GM21526 (cell line): ENCODE measurements at regions not wholly inside any gene's neighbourhood (a gene's known extent, or its start where the extent isn't known, plus 50 kb on each side); places are given as distances from the start of the nearest gene placed in this dataset.

Experiments
- ATAC-seq: cut with Tn5 transposase; IDR thresholded peaks from one replicate; pipeline ENCODE4 v1.9.1; 2021; ENCODE audit warnings: moderate library complexity; ENCODE audit not compliant: unreplicated experiment, low FRiP score

GRCh38 chr4:182093431-182093831 is 149.8 kb upstream of the TENM3 start:
- ATAC-seq: no peak

DNA sequence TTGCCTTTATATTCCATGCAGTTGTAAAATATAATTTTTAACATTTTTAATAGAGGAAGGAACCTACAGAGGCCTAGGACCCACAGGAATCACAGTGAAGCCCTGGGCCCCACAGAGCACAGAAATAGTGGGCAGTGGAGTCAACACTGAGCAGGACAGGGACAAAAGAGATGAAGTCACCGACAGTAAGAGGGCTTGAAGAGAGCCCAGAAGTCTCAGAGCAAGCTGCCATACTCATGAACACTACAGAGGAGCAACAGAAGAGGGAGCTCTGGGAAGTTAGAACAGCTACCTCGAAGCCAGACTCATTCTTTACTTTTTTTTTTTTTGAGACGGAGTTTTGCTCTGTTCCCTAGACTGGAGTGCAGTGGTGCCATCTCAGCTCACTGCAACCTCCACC is 149.3 kb upstream of the TENM3 start:
- ATAC-seq: no peak

- no peak for ATAC-seq
These were observed 141.6 kb upstream of the TENM3 start for GRCh38 chr4:182101618-182102017.

DNA sequence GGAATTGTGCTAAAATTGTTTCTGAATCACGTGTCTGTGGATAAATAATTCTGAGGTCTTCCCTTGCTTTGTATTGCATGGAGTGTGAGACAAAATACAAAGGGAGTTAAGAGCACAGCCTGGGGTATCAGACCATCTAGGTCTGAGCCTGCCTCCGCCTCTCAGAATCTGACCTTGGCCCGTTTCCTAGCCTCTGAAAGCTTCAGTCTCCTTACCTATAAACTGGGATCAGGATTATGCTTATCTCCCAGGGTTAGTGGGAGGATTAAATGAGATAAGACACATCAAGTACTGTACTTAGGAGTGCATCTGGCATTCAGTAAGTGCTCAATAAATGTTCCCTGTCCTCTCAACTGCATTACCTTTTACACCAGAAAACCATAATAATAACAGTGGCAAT is 140.6 kb upstream of the TENM3 start:
- no peak for ATAC-seq

DNA sequence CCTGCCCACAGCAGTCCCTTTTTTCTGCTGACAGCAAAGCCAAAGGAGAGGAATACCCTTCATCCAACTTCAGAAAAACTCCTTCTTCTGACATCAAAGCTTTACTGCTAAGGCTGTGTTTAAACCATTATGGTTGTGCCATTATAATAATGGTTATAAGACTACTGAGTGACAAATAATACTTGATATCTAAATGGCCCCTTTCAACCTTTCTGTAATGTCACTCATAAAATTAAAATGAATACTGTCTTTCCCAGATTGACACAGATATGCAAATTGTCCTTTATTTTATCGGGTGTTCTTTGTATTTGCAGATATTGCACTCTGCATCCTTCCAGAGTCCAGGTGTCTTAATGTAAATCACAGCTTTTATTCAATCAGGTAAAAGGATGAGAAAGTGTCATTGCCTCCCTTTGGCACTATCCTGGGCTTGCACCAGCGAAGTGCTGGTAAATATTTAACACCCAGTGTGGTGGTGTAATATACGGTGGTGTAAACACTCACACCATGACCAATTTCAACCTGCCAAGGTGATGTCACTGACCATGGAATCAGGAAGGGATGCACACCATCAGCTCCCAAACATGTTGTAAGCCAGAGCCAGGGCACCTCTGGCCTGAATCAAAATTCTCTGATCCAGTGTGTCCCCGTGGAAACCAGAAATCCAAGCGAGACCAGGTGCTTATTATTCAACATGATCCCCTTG is 139.4 kb upstream of the TENM3 start:
- ATAC-seq: no peak

DNA sequence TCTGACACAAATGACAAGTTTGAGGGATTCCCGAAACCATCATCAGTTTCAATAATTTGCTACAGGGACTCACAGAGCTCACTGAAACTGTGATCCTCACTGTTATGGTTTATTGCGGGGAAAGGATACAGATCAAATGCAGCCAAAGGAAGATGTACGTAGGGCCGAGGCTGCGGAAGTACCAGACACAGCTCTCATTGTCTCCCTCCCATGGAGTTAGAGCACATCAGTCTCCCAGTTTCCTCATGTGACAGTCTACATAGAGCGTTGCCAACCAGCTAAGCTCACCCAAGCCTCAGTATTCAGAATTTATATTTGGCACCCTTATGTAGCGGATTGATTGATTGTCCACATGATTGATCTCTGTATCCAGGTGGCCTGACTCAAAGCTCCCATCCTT is 137.8 kb upstream of the TENM3 start:
- ATAC-seq: no peak

DNA sequence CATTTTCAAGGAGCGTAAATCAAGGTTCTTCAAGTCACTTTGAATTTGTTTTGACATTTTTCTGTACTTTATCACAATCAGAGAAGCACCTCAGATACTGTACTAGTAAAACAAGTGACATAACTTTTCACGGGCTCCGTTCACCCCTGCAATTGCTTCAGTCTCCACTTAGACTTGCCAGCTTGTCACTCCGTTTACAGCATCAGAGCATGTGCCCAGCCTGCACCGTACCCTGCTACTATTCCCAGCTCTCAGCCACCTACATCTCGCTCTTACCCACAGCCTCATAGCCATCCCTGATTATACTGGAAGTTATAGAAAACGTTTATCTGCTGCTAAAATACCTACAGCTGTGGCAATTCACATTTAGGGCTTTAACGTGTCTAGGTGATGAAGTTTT is 135.3 kb upstream of the TENM3 start:
- ATAC-seq: no peak

DNA sequence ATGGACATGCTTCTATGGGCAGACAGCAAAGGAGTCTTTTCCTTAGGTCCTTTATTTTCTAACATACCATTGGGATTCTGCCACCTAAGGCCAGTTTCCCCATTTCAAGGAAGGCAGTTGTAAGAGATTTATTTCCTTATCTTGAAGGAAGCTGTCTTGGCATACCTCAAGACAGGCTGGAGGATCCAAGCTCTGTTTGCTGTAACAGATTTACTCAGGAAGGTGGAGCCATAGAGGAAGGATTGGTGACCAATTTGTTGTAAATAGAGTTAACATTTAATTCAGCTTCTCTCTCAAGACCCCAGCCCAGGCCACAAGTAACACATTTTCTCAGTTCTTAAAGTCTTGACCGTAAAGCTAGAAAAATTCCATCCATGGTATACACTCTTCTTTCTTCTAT is 131.6 kb upstream of the TENM3 start:
- no peak for ATAC-seq

- ATAC-seq: no peak
These were observed 129.4 kb upstream of the TENM3 start for GRCh38 chr4:182113779-182114178.

GRCh38 chr4:182124359-182124758 is 118.8 kb upstream of the TENM3 start:
- no peak for ATAC-seq

DNA sequence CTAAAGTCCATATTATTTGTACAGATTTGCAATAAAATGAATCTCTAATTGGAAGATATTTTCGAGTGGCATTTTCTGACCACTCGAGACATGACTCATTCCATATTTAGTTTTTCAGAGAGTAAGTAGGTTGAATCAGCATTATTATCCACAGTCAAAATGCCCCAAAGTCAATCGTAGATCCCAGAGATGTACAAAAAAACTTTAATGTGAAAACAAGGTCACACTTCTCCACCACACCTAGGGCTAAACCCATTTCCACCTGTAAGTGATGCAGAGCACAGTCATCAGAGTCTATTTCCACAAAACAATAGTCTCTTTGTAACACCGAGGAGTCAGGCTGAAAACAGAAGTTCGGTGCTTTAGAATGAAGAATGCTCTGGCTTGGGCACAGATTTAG is 117.1 kb upstream of the TENM3 start:
- ATAC-seq: no peak

DNA sequence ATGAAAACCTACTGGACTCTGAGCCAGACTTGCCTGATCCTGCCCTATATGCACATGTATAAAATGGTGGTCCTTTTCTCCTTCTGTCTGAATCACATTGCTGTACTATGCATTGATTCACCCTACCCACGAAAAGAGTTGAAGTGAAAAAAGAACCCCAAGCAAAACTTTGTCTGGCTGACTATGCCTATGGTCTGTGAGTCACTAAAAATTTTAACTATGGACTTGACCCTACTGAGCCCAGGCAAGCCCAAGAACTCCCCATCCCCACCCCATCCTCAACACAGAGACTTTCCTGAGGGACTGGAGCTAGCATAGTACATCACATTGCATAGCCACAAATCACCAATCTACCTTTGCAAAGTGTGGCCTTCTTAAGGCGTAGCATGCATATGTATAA is 116.6 kb upstream of the TENM3 start:
- no peak for ATAC-seq

- ATAC-seq: no peak
These were observed 110.2 kb upstream of the TENM3 start for GRCh38 chr4:182133033-182133432.

DNA sequence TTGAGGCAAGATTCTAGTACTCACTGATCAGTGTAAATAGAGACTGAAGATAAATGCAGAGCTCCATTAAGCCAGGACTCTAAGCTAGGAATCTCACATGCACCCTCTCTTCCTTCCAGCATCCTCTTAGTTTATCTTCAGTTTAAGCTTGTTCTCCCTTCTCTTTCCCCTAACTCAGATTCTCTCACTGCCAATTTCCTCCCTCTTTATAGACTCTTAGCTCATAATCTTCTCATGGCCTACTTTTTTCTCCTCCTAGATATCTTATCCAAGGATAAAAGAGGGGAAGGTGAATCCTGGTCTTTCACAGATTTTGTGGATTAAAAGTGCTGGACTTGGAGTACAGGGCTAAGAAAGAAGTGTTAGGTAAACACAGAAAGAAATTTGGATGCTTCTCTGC is 108.9 kb upstream of the TENM3 start:
- ATAC-seq: no peak

- ATAC-seq: no peak
These were observed 107.0 kb upstream of the TENM3 start for GRCh38 chr4:182136201-182136600.

- ATAC-seq: no peak
These were observed 105.9 kb upstream of the TENM3 start for GRCh38 chr4:182137343-182137742.

DNA sequence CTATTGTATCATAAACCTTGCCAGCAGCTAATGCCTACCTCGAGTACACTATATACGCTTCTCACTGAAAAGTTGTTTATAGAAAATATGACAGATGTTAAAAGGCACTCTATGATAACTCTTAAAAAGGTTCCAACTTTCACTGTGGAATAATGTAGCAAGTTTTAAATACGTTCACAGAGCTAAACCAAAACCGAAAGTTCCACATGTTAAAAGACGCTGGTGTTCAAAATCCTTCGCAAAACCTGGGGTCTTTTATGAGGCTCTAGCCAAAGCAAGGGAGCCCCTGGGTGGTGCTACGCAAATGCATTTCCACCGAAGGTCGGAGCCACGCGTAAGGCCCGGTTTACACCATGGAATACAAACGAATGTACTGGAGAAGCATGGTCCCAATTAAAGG is 103.7 kb upstream of the TENM3 start:
- ATAC-seq: no peak

DNA sequence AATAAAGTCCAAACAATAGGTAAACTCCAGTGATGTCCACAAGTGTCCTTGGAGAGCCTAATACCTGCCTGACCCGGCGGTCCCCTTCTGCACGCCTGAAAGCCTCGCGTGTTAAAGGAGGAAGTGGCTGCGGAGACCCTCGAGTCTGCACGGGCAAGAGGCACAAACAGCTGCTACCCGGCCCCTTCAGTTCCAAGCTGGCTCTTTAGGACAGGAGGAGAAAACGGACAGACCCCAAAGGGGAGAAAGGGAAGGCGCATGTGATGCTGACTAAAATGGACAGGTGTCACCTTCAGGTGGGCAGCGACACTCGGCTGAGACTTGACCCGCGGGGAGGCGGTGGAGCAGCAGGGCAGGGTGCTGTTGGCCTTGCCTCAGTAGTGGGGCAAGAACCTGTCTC is 102.7 kb upstream of the TENM3 start:
- no peak for ATAC-seq

DNA sequence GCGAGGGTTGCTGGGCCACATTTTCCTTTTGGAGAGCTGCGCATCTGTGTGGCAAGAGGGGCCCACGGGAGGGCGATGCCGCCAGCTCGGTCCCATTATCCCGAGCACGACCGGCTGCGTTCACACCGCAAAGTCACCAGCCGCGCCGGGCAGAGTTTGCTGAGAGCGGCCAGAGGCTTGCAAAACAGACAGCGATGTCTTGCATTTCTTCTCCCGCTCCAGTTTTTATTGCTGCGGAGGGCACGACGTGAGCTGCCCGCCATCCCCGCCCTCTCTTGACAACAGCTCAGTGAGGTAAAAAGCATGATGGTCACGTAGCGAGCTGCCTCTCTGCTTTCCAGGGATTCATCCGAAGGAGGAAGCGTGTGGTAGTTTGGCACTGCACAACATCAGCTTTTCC is 102.1 kb upstream of the TENM3 start:
- ATAC-seq: no peak

DNA sequence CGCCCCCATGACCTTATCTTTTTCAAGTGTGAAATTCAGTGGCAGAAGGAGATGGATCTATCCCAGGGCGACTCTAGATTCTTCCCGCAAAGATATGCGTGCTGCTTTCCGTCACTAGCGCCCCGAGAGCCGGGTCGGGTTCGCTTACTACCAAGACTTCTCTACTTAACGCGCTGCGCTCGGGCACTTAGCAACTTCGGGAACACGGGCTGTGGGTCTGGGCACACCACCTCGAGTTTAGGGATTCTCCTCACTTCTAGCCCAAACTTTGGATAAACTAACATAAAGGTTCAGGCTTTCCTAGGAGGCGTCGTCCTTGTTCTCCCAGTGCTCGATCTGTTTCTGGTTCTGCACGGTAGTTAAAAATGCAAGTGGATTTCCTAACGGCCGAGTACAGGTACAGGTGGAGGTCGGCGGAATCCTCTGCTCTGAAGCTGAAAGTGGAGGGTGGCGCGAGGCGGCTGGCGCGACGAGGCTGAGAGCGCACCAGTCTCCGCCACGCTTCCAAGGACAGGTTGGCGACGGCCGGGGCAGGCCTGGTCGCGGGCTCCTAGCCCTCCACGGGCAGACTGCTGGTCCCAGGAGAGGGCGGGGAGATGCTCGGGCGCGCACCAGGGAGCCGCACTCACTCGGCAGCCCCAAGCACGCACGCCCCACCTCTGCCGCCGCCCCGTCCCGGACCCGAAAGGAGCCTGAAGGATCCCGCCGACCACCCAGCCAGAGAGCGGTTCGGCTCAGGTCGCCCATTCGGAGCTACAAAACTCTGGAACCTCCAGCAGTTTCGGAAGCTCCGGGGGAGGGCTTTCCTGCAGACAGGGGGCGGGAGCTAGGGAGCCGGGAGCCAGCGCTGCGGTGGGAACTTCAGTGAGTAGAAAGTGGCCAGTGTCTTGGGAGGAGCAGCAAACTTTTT is 100.8 kb upstream of the TENM3 start:
- no peak for ATAC-seq

- no peak for ATAC-seq
These were observed 99.9 kb upstream of the TENM3 start for GRCh38 chr4:182143086-182143821.
